GM19438 (cell line): ENCODE measurements at regions not wholly inside any gene's neighbourhood (a gene's known extent, or its start where the extent isn't known, plus 50 kb on each side); places are given as distances from the start of the nearest gene placed in this dataset.
"Not testable (repeated sequence)": the region's sequence is repeated elsewhere in the genome, so short reads cannot be mapped to it uniquely, and the experiment has no call there.

ENCODE experiments used
- ATAC-seq: cut with Tn5 transposase; IDR thresholded peaks from one replicate; pipeline ENCODE4 v1.9.1; 2021; ENCODE audit warnings: low read depth; ENCODE audit not compliant: unreplicated experiment

- no peak for ATAC-seq
Observed at GRCh38 chr3:101142160-101142559, 148.9 kb upstream of the ABI3BP start.

- no peak for ATAC-seq
Observed at GRCh38 chr3:101141135-101141534, 147.9 kb upstream of the ABI3BP start.

- ATAC-seq: no peak
Observed at GRCh38 chr3:101138817-101139216, 145.6 kb upstream of the ABI3BP start.

- ATAC-seq: no peak
Observed at GRCh38 chr3:101134331-101134730, 141.1 kb upstream of the ABI3BP start.

- ATAC-seq: peak; percentile 79
Observed at GRCh38 chr3:101133652-101134051, 140.4 kb upstream of the ABI3BP start.

- not testable (repeated sequence) for ATAC-seq
Observed at GRCh38 chr3:101133197-101133596, 140.0 kb upstream of the ABI3BP start.

- ATAC-seq: no peak
Observed at GRCh38 chr3:101131767-101132166, 138.5 kb upstream of the ABI3BP start.

GRCh38 chr3:101128786-101129185, 135.6 kb upstream of the ABI3BP start:
- no peak for ATAC-seq

- ATAC-seq: no peak
Observed at GRCh38 chr3:101128001-101128400, 134.8 kb upstream of the ABI3BP start.

- no peak for ATAC-seq
Observed at GRCh38 chr3:101124125-101124524, 130.9 kb upstream of the ABI3BP start.

GRCh38 chr3:101123081-101123480, 129.9 kb upstream of the ABI3BP start:
- no peak for ATAC-seq

- ATAC-seq: no peak
Observed at GRCh38 chr3:101122681-101123080, 129.5 kb upstream of the ABI3BP start.

GRCh38 chr3:101120039-101120438, 126.8 kb upstream of the ABI3BP start:
- ATAC-seq: no peak

GRCh38 chr3:101119535-101119934, 126.3 kb upstream of the ABI3BP start:
- ATAC-seq: no peak

- no peak for ATAC-seq
Observed at GRCh38 chr3:101117980-101118379, 124.8 kb upstream of the ABI3BP start.

- no peak for ATAC-seq
Observed at GRCh38 chr3:101117465-101117864, 124.2 kb upstream of the ABI3BP start.

GRCh38 chr3:101110295-101110694, 117.1 kb upstream of the ABI3BP start:
- not testable (repeated sequence) for ATAC-seq

- ATAC-seq: no peak
Observed at GRCh38 chr3:101104321-101104720, 111.1 kb upstream of the ABI3BP start.

GRCh38 chr3:101102678-101103296, 109.6 kb upstream of the ABI3BP start:
- ATAC-seq: no peak

- no peak for ATAC-seq
Observed at GRCh38 chr3:101100361-101101009, 107.3 kb upstream of the ABI3BP start.

GRCh38 chr3:101099791-101100190, 106.6 kb upstream of the ABI3BP start:
- no peak for ATAC-seq

- ATAC-seq: no peak
Observed at GRCh38 chr3:101096444-101096843, 103.2 kb upstream of the ABI3BP start.
